Endothelial cell of umbilical vein (primary cell): ENCODE measurements at regions not wholly inside any gene's neighbourhood (a gene's known extent, or its start where the extent isn't known, plus 50 kb on each side); places are given as distances from the start of the nearest gene placed in this dataset.

Experiments
- CTCF ChIP-seq, 2 donors: IDR thresholded peaks; 1 replicate in 1 of 2; 2 replicates in 1 of 2; pipeline ENCODE4 v1.5.1; 2011; ENCODE audit warnings: low read length in 2 of 2, mild to moderate bottlenecking in 2 of 2, moderate library complexity in 2 of 2, control low read depth in 1 of 2, inconsistent platforms in 1 of 2, low read depth in 1 of 2; ENCODE audit not compliant: insufficient read depth in 1 of 2; ENCODE audit errors: extremely low read depth in 1 of 2
- EZH2 ChIP-seq: IDR thresholded peaks from 2 replicates; pipeline ENCODE4 v1.6.1; 2012; ENCODE audit warnings: borderline replicate concordance, low read depth, mild to moderate bottlenecking, moderate library complexity, low read length, inconsistent platforms; ENCODE audit not compliant: severe bottlenecking
- FOS ChIP-seq: IDR thresholded peaks from 2 replicates; pipeline ENCODE4 v1.6.1; 2011; ENCODE audit warnings: mild to moderate bottlenecking, low read length, moderate library complexity, borderline replicate concordance; ENCODE audit not compliant: insufficient read depth
- GATA2 ChIP-seq: IDR thresholded peaks from 2 replicates; pipeline ENCODE4 v1.7.0; 2011; ENCODE audit warnings: low read depth, mild to moderate bottlenecking, moderate library complexity, mixed read lengths, low read length; ENCODE audit not compliant: insufficient read length, insufficient read depth
- JUN ChIP-seq: IDR thresholded peaks from 2 replicates; pipeline ENCODE4 v1.6.1; 2011; ENCODE audit warnings: borderline replicate concordance, low read depth; ENCODE audit not compliant: insufficient read length, insufficient read depth
- MYC ChIP-seq: IDR thresholded peaks from one replicate; pipeline ENCODE4 v1.6.1; 2011; ENCODE audit warnings: mild to moderate bottlenecking, low read depth, low read length
- POLR2A ChIP-seq: IDR thresholded peaks from 2 replicates; pipeline ENCODE4 v1.6.1; 2012; ENCODE audit warnings: low read depth, mild to moderate bottlenecking, control low read depth, low read length
- POLR2AphosphoS5 ChIP-seq: IDR thresholded peaks from 2 replicates; pipeline ENCODE4 v1.6.1; 2012; ENCODE audit warnings: low read depth, mild to moderate bottlenecking, control low read depth, low read length, moderate library complexity; ENCODE audit not compliant: insufficient read depth
- TF ChIP-seq, protein P1 (sequence below): IDR thresholded peaks from 2 replicates; pipeline ENCODE4 v1.6.1; 2011; ENCODE audit not compliant: insufficient read depth, insufficient read length

DNA sequence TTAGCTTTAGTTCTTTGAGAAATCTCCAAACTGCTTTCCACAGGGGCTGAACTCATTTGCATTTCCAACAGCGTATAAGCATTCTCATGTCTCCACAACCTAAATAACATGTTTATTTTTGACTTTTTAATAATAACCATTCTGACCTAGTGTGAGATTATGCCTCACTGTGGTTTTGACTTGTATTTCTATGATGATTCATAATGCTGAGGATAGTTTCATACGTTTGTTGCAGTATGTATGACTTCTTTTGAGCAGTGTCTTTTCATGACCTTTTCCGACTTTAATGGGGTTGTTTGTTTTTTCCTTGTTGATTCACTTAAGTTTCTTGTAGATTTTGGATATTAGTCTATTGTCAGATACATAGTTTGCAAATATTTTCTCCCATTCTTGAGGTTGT is 1833.0 kb upstream of the PCDH10 start:
- no peak for TF ChIP-seq CTCF (IDR thresholded peaks at IDR 0.05; ENCODE audit: extremely low read depth in 1 of 2, insufficient read depth in 1 of 2, low read depth in 1 of 2, low read length in 2 of 2)
- TF ChIP-seq MYC = no peak
- TF ChIP-seq, protein P1, sequence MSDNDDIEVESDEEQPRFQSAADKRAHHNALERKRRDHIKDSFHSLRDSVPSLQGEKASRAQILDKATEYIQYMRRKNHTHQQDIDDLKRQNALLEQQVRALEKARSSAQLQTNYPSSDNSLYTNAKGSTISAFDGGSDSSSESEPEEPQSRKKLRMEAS = no peak
- TF ChIP-seq POLR2AphosphoS5 = no peak
- TF ChIP-seq GATA2 = no peak
- no peak for TF ChIP-seq EZH2
- no peak for TF ChIP-seq POLR2A
- TF ChIP-seq FOS = no peak
- TF ChIP-seq JUN = no peak
